GM10248 (cell line): ENCODE measurements at regions not wholly inside any gene's neighbourhood (a gene's known extent, or its start where the extent isn't known, plus 50 kb on each side); places are given as distances from the start of the nearest gene placed in this dataset.

Experiments
- CTCF ChIA-PET: fragments of 300-600 bp; sonication (Branson Sonifier 250); formaldehyde crosslinking; extraction: SDS; loops from one replicate; lab custom pipeline; 2021; ENCODE audit warnings: antibody characterized with exemption; lab: Yijun Ruan, JAX
- POLR2A ChIA-PET: fragments of 350-650 bp; sonication (Branson Sonifier 250); formaldehyde crosslinking; extraction: SDS; loops from one replicate; lab custom pipeline; 2020; ENCODE audit warnings: antibody characterized with exemption; lab: Yijun Ruan, JAX
- DNase-seq: peaks from one replicate; pipeline ENCODE4 v3.0.0; 2012; ENCODE audit errors: extremely low spot score
- TF ChIP-seq, protein P1 (sequence below): IDR thresholded peaks from 2 replicates; pipeline ENCODE4 v1.5.1; 2012; ENCODE audit warnings: mild to moderate bottlenecking, low read depth; ENCODE audit errors: extremely low read depth, missing control alignments, control extremely low read depth

- DNase-seq = no peak
- TF ChIP-seq, protein P1, sequence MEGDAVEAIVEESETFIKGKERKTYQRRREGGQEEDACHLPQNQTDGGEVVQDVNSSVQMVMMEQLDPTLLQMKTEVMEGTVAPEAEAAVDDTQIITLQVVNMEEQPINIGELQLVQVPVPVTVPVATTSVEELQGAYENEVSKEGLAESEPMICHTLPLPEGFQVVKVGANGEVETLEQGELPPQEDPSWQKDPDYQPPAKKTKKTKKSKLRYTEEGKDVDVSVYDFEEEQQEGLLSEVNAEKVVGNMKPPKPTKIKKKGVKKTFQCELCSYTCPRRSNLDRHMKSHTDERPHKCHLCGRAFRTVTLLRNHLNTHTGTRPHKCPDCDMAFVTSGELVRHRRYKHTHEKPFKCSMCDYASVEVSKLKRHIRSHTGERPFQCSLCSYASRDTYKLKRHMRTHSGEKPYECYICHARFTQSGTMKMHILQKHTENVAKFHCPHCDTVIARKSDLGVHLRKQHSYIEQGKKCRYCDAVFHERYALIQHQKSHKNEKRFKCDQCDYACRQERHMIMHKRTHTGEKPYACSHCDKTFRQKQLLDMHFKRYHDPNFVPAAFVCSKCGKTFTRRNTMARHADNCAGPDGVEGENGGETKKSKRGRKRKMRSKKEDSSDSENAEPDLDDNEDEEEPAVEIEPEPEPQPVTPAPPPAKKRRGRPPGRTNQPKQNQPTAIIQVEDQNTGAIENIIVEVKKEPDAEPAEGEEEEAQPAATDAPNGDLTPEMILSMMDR = no peak
- ChIA-PET POLR2A (no interaction called here), CTCF (interaction anchor here (1.1 kb wide), 1 partner anchor 22 kb away, joined by 4 read pairs; no protein-coding TSS in a partner anchor)
These were observed 385.7 kb downstream of the AASDHPPT start for GRCh38 chr11:106463154-106463553.

DNA sequence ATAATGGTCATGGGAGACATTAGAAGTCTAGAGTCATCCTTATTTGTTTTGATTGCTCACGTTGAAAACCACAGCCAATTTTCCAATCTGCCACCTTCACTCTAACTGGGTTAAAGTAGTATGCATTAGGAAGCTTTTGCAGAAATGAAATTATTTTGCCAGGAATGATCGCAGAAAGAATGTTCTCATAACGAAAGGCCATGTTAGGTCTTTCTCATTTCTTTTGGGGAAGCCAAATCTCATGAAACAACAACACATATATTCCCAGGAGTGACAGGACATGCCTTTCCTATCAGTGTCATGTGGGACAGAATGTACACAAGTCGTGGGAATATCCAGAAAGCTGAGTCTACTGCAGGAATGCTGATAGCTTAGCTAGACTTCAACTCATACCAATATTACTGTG lies 386.3 kb downstream of the AASDHPPT start:
- ChIA-PET POLR2A (no interaction called here), CTCF (interaction anchor here (1.1 kb wide), 1 partner anchor 23 kb away, joined by 4 read pairs; no protein-coding TSS in a partner anchor)
- DNase-seq = no peak

DNA sequence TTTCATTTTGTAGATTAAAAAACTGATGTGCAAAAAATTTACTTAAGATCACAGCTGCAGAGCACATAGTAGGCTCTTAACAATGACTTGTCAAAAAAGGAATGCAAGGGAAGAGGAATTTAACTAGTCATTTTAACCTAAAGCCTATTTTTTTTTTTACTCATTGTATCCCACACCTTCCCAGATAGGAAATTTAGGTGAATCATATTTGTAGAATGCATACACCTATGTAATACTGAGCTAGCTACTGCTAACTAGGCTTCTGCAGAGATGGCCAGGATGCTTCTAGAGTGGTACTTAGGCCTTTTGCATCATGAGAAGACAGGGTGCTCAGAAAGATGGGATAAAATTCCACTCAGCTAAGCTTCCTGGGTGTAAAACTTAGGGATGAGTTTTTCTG lies 387.3 kb downstream of the AASDHPPT start:
- DNase-seq = no peak
- ChIA-PET CTCF (interaction anchor here (1.3 kb wide), 1 partner anchor 9 kb away, joined by 5 read pairs; no protein-coding TSS in a partner anchor), POLR2A (no interaction called here)
- TF ChIP-seq, protein P1 = no peak

More for the DNA sequence above, 386.3 kb downstream of the AASDHPPT start:
- TF ChIP-seq, protein P1 = no peak

DNA sequence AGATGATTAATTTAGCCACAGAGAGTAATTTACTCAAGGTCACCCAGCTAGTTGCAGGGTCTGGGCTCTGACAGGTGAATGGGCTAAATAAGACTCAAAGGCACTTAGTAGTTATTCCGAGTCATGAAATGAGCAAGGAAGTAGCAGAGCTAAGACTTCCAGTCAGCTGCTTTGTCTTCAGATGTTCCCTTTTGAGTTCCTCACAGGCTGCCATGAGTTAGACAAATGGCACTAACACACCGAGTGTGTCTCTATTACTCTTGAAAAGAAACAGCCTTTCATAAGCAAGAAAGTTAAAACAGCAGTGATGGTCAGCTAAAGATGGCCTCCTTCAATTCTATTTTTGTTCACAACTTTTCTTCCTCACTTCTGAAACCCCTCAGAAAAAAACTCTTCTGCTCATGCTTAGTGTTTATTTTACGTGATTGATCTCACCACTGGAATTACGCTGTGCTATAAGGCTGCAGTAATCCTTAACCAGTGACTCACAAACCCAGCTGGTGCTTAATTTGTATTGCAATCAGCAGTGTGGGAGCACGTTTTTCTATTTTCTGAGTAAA lies 389.1 kb downstream of the AASDHPPT start:
- TF ChIP-seq, protein P1 = no peak
- CTCF ChIA-PET = interaction anchor here (1.0 kb wide), 1 partner anchor 9 kb away, joined by 3 read pairs; no protein-coding TSS in a partner anchor
- DNase-seq = no peak
- POLR2A ChIA-PET = no interaction called here

DNA sequence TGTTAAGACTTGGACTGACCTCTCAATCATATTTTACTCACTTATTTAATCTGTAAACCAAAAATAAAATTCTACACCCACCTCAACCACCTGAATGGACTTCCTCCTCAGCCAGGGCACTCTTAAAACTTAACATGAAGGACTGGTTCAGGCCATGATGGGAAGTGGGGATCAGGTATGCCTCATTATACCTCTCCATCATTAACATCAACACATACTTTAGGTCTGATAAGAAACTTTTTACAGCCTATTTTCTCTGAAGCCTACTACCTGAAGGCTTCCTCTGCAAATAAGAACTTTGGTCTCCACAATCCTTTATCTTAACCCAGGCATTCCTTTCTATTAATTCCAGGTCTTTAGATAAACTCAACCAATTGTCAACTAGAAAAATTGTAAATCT lies 390.0 kb downstream of the AASDHPPT start:
- DNase-seq = no peak
- CTCF ChIA-PET = interaction anchor here (2.9 kb wide), 1 partner anchor 11 kb away, joined by 10 read pairs; no protein-coding TSS in a partner anchor
- POLR2A ChIA-PET = no interaction called here
- TF ChIP-seq, protein P1 = no peak

DNA sequence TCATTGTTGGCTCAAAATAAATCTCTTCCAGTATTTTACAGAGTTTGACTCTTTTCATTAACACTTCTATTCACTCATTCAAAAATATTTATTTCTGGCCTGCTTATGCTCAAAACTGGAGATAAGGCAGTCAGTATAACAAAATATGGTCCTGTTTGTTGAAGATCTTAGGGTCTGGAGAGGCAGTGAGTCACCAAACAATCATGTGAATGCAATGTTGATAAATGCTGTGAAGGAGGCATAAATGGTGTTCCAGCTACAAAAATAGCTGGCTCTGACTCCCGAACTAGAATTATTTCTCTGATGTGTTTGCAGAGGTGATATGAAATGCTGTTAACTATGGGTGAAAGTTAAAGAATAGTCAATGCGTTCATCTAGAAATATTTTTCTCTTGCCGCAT lies 390.6 kb downstream of the AASDHPPT start:
- TF ChIP-seq, protein P1 = no peak
- DNase-seq = no peak
- ChIA-PET POLR2A (interaction anchor here (0.7 kb wide), 1 partner anchor 8 kb away, joined by 5 read pairs; no protein-coding TSS in a partner anchor), CTCF (interaction anchor here (1.2 to 2.9 kb wide), 2 partner anchors 10 to 39 kb away, joined by 3 to 10 read pairs; no protein-coding TSS in a partner anchor)
